ENCODE measurements at regions not wholly inside any gene's neighbourhood (a gene's known extent, or its start where the extent isn't known, plus 50 kb on each side); places are given as distances from the start of the nearest gene placed in this dataset.

GRCh38 chr22:48192071-48192470, 1429.6 kb downstream of the TBC1D22A start:
- Histone ChIP-seq H3K27ac (ENCODE audit: extremely low read length, insufficient read depth, low read length) (no peak overlapping the region), H3K36me3 (replicated peaks in 1 of 2; ENCODE audit: control insufficient read depth in 1 of 2, insufficient read depth in 2 of 2, low read length in 2 of 2) (no peaks in the 10 kb centered on the region), H2AFZ (ENCODE audit: low read length) (no peak overlapping the region), H3K4me2 (ENCODE audit: low read depth, low read length) (no peak overlapping the region), H4K20me1 (ENCODE audit: insufficient read depth, low read length) (no peaks in the 10 kb centered on the region), H3K9ac (ENCODE audit: insufficient read depth, low read depth, low read length) (no peak overlapping the region), H3K79me2 (ENCODE audit: insufficient read depth, low read length) (no peaks in the 10 kb centered on the region), H3K4me1 (ENCODE audit: insufficient read depth, low read length) (no peaks in the 10 kb centered on the region), H3K9me3 (ENCODE audit: low read length) (peaks cover 5% of the 10 kb centered on the region; the same call in 1 of the 2 replicates), H3K4me3 (replicated peaks in 1 of 3; ENCODE audit: insufficient read depth in 1 of 3, low read depth in 2 of 3, low read length in 3 of 3) (no peak overlapping the region), H3K27me3 (ENCODE audit: control insufficient read depth in 1 of 2, insufficient read depth in 2 of 2, low read length in 2 of 2) (peaks cover 0 to 8% of the 10 kb centered on the region in 2 experiments; a peak in 1 of 5 replicates)
- intact Hi-C loops (cut with micrococcal nuclease; ENCODE audit: unreplicated experiment) (no loop called here), in situ Hi-C loops (cut with HindIII; ENCODE audit: extremely low pct_ligation_motif_present, low pct_unique_long_range_greater_than_20kb) (no loop called here)
- DNase-seq (ENCODE audit: low spot score) (no peak), FAIRE-seq (no peak), ATAC-seq (no peak)
- TF ChIP-seq SRSF1 (optimal IDR thresholded peaks at IDR 0.05; ENCODE audit: low read depth, low read length), result no peak
- TF ChIP-seq SOX13 (IDR thresholded peaks at IDR 0.05), result no peak
- no peak for TF ChIP-seq SOX13 (CRISPR knock-in tag; conservative IDR thresholded peaks at IDR 0.05 in 1 of 2, IDR thresholded peaks at IDR 0.05 in 1 of 2)
- TF ChIP-seq FOSL2 (CRISPR knock-in tag; IDR thresholded peaks at IDR 0.05), result no peak
- TF ChIP-seq ELF3 (CRISPR knock-in tag; IDR thresholded peaks at IDR 0.05), result no peak
- TF ChIP-seq RARG (CRISPR knock-in tag; IDR thresholded peaks at IDR 0.05; ENCODE audit: low read depth), result no peak
- no peak for TF ChIP-seq JARID2 (CRISPR knock-in tag; IDR thresholded peaks at IDR 0.05; ENCODE audit: insufficient replicate concordance)
- no peak for TF ChIP-seq POGK (CRISPR knock-in tag; conservative IDR thresholded peaks at IDR 0.05)
- no peak for TF ChIP-seq THAP11 (CRISPR knock-in tag; IDR thresholded peaks at IDR 0.05)
- no peak for TF ChIP-seq ZBTB26 (CRISPR knock-in tag; IDR thresholded peaks at IDR 0.05; ENCODE audit: borderline replicate concordance)
- TF ChIP-seq AKAP8 (CRISPR knock-in tag; IDR thresholded peaks at IDR 0.05), result no peak
- no peak for TF ChIP-seq MATR3 (CRISPR knock-in tag; IDR thresholded peaks at IDR 0.05)
- ChIA-PET POLR2A (no interaction called here), CTCF (ENCODE audit: low intra/inter-chr PET ratio, low total read pairs) (no interaction called here)
- no TSS peak for BruUV-seq (replicated peaks)
- 0% methylated on average over 1 of the region's 1 CpG for WGBS (ENCODE audit: low lambda C conversion rate)

Data from HepG2 (cell line).